CD4-positive, alpha-beta T cell treated with Interleukin-6 at 100 ng/mL for 8 hours (primary cell): ENCODE measurements at regions not wholly inside any gene's neighbourhood (a gene's known extent, or its start where the extent isn't known, plus 50 kb on each side); places are given as distances from the start of the nearest gene placed in this dataset.

ENCODE experiments used
- DNase-seq: peaks from one replicate; pipeline ENCODE4 v3.0.0-alpha.2; 2020; ENCODE audit warnings: mixed read lengths, low spot score

DNA sequence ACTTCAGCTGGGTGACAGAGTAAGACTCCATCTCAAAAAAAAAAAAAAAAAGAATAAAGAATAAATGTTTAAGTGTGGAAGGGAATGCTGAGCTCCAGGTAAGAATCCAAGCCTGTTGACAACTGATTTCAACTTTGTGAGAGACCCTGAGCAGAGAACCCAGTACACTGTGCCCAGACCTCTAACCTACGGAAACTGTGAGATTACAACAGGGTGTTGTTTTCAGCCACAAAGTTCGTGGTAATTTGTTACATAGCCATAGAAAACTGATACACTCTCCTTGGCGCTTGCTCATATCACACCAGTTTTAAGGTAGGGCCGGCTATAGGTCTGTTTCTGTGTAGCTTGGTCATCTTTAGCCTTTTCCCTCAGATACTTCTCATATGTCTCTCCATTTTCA, 98.4 kb upstream of the PAPOLG start:
- DNase-seq = no peak

DNA sequence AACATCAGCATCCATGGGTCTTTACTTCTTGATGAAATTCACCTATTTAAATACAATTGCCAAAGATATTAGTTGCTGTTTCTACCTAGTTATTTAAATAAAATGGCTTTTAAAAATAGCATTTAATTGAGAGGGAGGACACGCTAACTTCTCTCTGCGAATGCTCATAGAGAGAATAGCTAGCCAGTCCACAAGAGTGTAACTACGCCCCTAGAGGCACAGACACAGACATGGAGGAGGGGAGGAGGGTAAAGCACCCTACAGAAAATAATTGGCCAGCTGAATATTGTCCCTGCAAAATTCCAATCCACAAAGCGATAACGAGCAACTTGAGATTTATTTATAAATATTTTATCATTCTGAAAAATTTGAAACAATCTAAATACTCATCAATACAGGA, 97.0 kb upstream of the PAPOLG start:
- DNase-seq = no peak

DNA sequence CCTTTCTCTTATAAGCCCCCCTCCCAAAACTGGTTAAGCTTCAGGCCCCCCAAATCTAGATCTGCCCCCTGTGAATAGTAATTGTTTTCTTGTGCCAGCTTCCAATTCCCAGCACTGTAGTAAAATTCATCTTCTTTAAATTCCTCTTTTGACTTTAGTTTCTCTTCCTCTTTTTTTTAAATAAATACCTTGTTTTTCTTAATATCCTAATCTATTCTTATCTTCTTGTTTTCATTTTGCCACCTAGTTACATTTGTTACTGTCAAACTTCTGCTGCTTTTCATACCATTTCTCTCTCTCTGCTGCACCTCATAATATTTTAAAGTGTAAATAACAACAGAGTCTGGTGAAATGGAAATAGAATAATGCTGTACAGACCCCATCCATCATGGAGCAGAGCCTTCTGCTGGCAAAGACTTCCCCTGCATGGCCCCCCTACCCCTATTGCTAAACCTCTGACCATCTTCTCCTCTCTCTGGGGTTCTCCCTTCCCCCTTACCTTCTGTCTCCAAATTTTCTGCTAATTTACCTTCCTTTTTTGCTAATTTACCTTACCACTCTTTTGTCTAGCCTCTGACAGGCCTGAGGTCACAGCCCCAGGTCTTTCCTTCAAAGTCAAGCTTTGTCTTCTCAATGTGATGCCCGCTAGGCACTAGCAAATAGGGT, 94.9 kb upstream of the PAPOLG start:
- DNase-seq = no peak

DNA sequence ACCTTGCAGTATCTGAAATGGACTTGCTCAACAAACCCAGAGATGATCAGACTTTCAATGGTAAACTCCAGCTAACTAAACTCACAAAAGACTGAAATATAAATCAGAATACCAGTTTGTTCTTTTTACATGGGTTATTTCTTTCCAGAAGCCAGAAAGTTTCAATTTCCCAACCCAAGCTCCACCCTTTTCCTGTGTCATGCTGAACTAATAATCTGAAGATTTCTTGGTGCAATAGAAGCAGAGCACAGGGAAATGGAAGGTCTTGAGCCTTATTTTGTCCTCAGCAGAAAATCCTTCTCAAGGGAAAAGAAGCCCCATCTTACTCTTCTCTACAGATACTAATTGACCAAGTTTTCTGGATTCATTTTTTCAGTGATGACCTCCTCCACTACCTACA, 93.3 kb upstream of the PAPOLG start:
- DNase-seq = no peak

DNA sequence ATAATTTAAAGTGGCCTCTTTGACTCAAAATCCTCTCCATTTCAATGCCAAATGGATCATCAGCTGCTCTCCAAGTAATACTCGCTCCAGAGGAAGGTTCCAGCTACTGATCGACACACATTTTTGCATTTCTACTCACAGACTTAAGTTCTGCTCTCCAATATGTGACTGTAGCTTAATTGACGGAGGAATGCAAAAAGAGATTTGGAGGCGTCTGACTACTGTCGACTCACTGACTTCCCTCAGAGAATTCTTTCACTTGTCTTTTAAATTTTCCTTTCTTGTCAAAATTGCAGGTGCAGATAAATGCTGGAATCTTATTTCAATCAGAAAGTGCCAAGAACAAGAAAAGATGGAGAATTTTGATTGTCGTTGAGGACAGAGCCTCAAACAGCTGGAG, 84.1 kb upstream of the PAPOLG start:
- no peak for DNase-seq

DNA sequence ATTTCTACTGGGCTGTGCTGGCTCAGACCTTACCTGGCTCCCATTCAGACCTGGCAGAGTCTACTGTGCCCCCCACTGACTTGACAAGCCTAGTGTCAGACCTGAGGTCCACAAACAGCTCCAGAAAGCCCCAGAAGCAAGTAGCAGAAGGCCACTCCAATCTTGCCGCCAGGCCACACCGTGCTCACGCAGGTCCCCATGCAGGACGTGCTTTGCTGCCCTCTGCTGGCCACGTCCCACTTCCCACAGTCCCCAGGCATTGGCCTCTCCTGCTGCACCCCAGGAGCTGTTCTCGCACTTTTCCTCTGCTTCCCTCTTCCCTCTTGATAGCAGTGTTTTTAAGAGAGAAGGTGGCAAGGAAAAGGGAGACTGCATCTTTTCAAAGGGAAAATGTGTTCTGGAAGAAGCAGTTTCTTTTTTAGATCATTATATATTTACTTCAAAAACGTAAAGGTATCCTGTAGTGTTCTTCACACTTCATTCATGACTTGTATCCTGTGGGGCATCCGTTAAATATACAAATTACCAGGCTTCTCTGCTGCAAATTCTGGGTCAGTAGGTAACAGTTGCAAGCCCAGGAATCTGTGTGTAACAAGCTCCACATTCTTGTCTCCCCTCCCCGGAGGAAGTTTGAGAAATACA, 81.4 kb upstream of the PAPOLG start:
- DNase-seq = peak; percentile 68

DNA sequence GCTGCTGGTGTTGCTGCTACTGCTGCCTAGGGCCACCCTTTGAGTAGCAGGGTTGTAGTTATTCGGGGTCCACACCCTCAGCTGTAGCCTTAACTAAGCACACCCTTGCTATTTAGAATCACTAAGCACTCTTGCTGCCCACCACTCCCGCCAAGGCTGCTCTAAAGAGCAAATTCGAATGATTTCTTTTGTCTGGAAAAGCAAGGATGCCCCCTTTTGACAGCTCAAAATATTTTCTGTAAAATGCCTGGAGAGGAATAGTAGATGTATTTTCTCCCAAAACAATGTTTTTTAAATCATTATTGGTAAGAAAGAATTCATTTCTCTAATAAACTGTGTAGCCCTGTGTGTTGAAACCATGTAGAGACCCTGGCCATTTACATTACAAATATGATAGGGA, 80.8 kb upstream of the PAPOLG start:
- DNase-seq = no peak

DNA sequence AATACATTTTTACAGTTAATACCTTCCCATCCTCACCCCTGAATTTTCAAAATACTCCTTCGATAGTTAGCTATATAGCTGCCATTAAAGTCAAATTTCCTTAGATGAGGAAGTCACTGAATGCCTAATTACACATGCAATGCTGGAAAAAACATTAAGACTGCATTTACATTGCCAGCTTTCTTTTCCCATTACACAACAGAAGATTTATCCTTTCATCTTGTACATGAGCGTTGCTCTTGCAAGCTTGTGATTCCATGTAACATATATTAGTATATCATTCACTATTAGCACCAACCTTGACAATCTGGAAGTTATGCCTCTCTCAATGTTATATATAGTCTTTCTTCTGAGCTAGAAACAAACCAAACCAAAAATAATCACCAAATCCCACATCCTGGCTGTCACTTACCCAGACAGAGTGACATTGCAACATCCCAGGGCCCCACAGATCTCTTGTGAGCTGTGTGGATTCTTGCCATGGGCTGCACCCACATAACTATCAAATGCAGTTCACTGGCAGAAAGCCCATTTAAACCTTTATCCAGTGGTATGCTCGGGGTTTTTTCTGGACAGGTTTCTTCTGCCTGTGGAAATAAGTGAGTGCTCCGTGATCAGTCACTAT, 79.2 kb upstream of the PAPOLG start:
- no peak for DNase-seq

DNA sequence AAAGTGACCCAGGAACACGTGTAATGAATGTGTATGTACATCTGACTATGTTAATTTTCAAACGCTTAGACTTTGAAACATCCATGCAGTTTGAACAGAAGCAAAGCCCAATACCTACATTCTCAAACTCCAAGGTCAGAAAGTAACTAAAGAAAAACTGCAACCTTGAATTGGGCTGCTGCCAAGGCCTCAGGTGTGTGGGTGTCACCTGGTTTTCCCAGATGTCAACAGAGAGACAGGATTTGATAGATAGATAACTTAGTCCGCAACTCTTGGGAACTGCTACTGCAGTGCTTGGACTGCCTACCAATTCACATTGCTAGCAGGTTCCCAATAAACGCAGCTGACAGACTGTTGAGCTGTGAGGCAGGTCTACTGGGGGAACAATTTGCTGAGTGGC, 78.7 kb upstream of the PAPOLG start:
- no peak for DNase-seq

DNA sequence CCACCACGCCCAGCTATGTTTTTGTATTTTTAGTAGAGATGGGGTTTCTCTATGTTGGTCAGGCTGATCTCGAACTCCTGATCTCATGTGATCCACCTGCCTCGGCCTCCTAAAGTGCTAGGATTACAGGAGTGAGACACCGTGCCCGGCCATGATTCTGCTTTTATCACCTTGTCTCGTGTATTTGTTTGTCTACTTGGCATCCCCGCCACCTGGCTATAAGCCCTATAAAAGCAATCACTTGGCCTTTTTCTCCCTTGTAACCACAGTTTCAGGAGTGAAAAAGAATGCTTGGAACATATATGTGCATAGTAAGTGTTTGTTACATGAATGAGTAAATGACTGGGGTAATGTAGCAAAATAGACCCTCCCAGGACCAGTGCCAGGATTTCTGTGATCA, 77.5 kb upstream of the PAPOLG start:
- DNase-seq = no peak

DNA sequence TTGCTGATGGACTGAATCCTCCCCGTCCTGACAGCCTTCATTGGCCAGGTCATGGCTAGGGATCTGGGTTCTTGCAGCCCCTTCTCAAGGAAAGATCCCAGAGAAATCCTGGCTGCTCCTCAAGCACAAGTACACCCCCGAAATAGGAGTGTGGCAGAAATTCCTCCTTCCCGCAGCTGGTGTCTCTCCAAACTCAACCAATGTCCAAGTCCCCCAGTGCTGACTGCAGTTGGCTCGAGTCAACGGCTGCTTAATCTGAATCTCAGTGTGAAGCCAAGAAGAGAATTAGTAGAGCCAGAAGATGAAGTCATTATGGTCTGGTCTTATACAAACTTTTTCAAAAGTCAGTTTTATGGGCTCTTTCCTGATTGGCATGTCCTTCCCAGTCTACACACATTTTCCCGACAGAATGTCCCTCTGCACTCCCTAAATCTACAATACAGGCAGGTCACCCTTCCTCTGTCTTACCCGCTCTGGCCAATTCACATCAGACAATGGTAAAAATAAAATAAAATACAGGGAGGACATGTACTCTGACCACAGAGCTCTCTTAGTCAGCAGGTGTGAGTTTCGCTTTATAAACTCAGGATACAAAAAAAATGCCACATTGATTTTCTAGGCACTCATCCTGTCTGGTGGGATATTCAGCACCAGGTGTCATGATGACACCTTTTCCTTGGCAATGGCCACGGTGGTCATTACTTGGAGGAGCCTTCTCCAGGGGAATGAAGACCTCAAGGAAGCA, 76.9 kb upstream of the PAPOLG start:
- no peak for DNase-seq

DNA sequence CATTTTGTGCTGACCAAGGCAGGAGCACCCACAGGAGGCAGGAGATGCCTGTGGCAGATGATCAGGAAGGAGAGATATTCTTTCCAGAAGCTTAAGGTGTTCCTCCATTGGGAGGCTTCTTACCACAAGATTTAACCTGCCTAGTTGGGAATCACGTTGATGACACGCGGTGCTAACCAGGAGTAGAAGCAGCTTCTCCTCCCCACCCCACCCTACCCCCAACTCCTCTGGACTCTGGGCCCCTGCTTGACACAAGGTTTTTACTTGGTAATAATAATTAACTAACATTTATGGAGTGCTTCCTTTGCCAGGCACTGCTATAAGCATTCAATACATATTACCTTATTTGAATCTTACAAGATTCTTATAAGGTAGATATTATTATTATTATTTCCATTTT, 62.5 kb upstream of the PAPOLG start:
- no peak for DNase-seq

DNA sequence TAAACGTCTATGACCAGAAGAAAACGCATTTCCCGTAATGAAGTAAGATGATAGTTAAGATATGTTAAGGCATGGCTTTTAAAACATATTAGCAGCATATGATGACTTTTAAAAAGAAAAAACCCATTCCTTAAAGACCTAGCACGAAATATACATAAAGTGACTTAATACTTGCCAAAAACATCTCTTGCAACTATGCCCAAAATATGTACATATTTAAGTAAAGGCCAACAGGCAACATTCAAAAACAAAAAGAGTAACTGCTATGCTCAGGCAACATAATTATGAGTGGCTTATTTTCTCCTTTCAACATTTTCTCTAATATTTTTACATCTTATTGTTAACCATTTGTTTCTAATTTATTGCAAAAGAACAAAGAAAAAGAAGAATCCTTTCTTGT, 60.3 kb upstream of the PAPOLG start:
- DNase-seq = no peak

DNA sequence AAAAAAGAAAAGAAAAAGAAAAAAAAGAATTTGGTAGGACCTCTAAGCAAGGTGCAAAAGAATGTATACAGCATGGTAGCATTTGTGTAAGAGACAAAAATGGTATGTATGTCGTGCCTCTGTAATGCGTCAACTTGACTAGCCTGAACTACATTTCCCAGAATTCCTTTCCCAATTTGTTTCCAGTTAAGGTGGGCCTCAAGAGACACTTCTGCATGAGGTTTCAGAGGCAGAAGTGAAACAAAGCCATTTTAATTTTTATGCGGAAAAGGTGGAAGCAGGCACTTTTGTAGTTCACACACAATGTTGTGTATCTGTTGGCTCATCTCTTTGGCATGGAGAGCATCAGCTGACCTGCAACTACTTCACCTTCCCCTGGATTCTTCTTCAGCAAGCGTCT, 56.5 kb upstream of the PAPOLG start:
- no peak for DNase-seq

DNA sequence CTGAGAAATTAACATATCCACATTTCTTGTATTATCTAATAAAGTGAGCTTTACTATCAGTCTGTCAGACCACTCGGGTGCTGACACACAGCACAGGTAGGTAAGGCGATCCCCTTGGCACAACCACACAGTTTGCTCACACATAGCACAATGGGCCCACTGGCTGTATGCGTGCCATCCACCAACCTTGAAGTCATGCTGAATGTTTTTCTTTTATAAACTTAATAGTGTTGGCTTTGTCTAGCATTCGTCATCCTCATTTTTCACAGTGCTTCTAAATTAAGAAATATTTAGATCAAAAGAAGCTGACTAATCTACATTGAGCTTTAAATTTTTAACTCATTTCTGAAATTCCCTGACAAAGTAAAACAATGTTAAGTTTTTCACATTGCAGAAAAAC, 50.0 kb upstream of the PAPOLG start:
- no peak for DNase-seq
